Sigmoid colon (tissue), 4 donors: ENCODE measurements at regions not wholly inside any gene's neighbourhood (a gene's known extent, or its start where the extent isn't known, plus 50 kb on each side); places are given as distances from the start of the nearest gene placed in this dataset.

ENCODE experiments used
- EP300 ChIP-seq, 4 donors: sonication (generic); formaldehyde crosslinking; IDR thresholded peaks; one replicate each; pipeline ENCODE4 v1.6.1; 2017; ENCODE audit warnings: antibody characterized with exemption in 4 of 4
- POLR2A ChIP-seq, 2 donors: fragments of 450-650 bp; IDR thresholded peaks; one replicate each; pipeline ENCODE4 v1.6.1; 2016; ENCODE audit warnings: antibody characterized with exemption in 2 of 2, mild to moderate bottlenecking in 2 of 2, moderate library complexity in 2 of 2
- POLR2AphosphoS5 ChIP-seq, 4 donors: sonication (generic); formaldehyde crosslinking; IDR thresholded peaks; one replicate each; pipeline ENCODE4 v1.6.1; 2017; ENCODE audit warnings: antibody characterized with exemption in 4 of 4
- TF ChIP-seq, protein P1 (sequence below), 4 experiments: fragments of 450-650 bp in 3 of 4; fragments of 200-600 bp in 1 of 4; IDR thresholded peaks; one replicate each; pipeline ENCODE4 v1.5.1; 2016 to 2019; ENCODE audit warnings: antibody characterized with exemption in 4 of 4, mild to moderate bottlenecking in 3 of 4, moderate library complexity in 2 of 4

DNA sequence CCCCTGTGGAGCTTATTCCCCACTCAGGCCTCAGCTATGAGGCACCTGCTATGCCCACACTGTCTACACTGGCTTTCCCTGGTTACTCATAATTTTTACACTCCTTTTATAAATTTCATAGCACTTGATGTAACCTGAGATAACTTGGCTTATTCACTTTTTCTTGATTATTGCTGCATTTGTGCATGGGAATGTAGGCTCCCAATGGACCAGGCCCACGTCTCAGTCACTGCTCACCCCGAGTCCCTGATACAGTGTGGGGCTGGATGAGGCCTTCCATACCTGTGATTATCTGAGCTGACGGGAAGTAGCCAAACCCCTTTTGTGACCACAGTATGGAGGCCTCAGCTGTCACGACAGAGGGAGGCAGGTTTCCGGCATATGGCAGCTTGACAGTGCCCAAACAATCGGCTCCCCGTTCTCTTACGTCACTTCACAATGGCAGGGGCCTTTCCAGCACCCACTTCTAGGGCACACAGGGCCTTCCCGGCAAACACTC is 645.3 kb downstream of the ACTR3B start:
- TF ChIP-seq, protein P1, sequence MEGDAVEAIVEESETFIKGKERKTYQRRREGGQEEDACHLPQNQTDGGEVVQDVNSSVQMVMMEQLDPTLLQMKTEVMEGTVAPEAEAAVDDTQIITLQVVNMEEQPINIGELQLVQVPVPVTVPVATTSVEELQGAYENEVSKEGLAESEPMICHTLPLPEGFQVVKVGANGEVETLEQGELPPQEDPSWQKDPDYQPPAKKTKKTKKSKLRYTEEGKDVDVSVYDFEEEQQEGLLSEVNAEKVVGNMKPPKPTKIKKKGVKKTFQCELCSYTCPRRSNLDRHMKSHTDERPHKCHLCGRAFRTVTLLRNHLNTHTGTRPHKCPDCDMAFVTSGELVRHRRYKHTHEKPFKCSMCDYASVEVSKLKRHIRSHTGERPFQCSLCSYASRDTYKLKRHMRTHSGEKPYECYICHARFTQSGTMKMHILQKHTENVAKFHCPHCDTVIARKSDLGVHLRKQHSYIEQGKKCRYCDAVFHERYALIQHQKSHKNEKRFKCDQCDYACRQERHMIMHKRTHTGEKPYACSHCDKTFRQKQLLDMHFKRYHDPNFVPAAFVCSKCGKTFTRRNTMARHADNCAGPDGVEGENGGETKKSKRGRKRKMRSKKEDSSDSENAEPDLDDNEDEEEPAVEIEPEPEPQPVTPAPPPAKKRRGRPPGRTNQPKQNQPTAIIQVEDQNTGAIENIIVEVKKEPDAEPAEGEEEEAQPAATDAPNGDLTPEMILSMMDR (IDR thresholded peaks at IDR 0.05): no peak
- TF ChIP-seq EP300 (IDR thresholded peaks at IDR 0.05) (no peak), POLR2A (IDR thresholded peaks at IDR 0.05) (no peak), POLR2AphosphoS5 (IDR thresholded peaks at IDR 0.05) (no peak)
